Left lobe of liver (tissue), 2 donors: ENCODE measurements at regions not wholly inside any gene's neighbourhood (a gene's known extent, or its start where the extent isn't known, plus 50 kb on each side); places are given as distances from the start of the nearest gene placed in this dataset.
"Not testable (repeated sequence)": the region's sequence is repeated elsewhere in the genome, so short reads cannot be mapped to it uniquely, and the experiment has no call there.

ENCODE experiments used
- ATAC-seq: fragments of 200-7000 bp; cut with Tn5 transposase; one replicate; pipeline ENCODE4 v1.9.1; 2020; ENCODE audit warnings: mild to moderate bottlenecking, moderate library complexity
- DNase-seq: peaks from one replicate; pipeline ENCODE4 v3.0.0-alpha.2; 2020; ENCODE audit warnings: low spot score
- donor health status: DM: no; HTN: no; CAD: no; lungs with moderate emphysema.
- donor health status: DM: no; HTN: yes; CAD: no.

- ATAC-seq, result no peak
- DNase-seq, result no peak
These were observed 116.5 kb upstream of the OLIG3 start for GRCh38 chr6:137610702-137611101.

DNA sequence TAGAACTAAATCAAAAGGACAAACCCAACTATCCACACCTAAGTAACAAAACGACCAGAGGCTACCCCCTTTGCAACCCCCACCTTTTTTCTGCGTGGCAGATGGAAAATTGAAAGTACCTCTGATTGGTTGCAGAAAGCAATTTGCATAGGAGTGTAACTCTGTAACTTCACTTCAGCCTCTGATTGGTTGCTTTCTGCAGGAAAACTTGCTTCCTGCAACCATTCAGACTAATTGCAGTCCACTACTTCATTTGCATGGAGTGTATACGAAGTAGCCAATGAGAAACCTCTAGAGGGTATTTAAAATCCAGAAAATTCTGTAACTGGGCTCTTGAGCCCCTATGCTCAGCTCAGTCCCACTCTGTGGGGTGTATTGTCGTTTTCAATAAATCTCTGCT lies 129.1 kb upstream of the OLIG3 start:
- DNase-seq (no peak), ATAC-seq (no peak)

- no peak for ATAC-seq
- DNase-seq, result no peak
These were observed 131.0 kb upstream of the OLIG3 start for GRCh38 chr6:137625100-137625661.

- DNase-seq (no peak), ATAC-seq (no peak)
These were observed 131.6 kb upstream of the OLIG3 start for GRCh38 chr6:137625808-137626207.

DNA sequence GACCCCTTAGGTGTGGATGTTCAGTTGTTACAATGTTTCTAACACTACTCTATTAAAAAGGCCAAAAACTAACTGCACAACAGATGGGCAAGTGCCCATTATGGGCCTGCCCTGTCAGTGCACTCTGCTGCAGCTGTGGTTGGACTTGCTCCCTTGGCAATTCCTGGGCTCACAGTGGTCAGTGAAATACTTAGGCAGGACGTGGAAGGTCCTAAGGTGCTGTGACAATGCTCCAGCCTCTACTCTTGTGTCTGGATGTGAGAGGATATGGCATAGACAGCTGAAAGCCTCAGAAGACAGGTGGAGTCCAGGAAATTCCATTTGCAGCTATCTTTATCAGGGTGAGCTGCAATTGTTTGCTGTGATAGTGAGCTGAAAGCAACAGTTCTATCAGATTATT lies 136.5 kb upstream of the OLIG3 start:
- ATAC-seq, result no peak
- DNase-seq, result no peak

GRCh38 chr6:137631323-137631722 lies 137.1 kb upstream of the OLIG3 start:
- no peak for DNase-seq
- ATAC-seq, result no peak

DNA sequence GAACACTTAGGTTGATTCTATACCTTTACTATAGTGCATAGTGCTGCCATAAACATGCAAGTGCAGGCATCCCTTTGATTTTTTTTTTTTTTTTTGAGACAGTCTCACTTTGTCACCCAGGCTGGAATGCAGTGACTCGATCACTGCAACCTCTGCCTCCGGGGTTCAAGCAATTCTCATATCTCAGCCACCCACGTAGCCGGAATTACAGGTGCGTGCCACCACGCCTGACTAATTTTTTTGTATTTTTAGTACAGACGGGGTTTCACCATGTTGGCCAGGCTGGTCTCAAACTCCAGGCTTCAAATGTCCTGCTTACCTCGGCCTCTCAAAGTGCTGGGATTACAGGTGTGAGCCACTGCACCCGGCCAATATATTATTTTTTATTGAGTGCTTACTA lies 140.0 kb upstream of the OLIG3 start:
- ATAC-seq, DNase-seq: not testable (repeated sequence)

GRCh38 chr6:137637121-137637520 lies 142.9 kb upstream of the OLIG3 start:
- no peak for DNase-seq
- no peak for ATAC-seq

DNA sequence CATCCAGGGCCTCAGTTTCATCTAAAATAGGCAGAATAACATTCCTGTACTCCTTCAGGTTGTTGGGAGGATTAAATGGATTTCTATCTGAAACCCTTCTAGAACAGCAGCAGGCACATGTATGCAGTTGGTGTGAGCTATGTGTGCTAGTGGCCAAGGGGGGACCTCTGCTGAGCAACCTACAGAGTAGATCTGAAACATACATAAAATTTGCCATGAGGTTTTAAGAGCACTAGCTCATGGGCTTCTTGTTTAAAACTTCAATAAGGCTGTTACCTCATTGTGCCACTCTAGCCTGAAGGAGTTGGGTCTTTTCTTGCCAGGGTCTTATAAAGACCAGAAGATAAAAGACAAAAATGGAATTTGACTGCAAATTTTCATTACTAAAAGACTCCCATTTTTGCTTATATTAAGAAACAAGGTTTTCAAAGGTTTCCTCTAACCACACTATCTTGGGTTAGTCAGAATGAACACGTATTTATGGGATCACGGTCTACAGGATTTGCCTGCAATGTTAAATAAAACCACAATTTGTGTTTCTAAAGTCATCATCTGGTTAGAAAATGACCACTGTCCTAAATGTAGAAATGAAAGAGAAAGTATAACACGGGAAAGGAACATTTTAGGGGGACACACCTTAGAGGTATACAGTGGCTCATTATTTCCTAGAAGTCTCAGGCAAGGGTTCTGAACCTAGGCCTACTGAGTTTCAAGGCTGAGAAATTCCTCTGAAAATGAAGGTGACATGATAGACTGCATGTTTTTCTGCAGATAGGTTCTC lies 144.9 kb upstream of the OLIG3 start:
- ATAC-seq (no peak), DNase-seq (no peak)

GRCh38 chr6:137640086-137640485 lies 145.9 kb upstream of the OLIG3 start:
- ATAC-seq, result no peak

DNA sequence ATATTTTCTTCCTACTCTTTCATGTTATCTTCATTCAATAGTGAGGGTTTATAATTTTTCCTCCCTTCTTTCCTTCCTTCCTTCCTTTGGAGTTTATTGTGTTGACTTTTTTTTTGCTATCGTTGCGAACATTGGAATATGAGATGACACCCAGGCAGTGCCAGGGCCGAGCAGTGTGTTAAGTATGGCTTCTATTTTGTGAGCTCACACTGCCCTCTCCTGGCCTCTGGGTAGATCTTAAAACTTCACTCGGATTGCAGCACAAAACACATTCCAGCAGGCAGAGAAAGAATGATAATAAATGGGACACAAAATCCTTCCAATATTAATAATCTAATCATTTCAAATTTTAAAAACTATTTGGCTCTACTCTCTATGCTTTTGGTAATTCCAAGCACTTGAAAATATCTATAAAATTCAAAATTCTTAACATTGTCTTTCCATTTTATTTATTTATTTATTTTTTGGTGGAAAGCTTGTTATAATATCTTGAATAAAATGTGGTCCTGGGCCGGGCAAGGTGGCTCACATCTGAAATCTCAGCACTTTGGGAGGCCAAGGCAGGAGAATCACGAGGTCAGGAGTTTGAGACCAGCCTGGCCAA lies 147.4 kb upstream of the OLIG3 start:
- peak; percentile 66 for DNase-seq

More at GRCh38 chr6:137640086-137640485, 145.9 kb upstream of the OLIG3 start:
- no peak for DNase-seq

DNA sequence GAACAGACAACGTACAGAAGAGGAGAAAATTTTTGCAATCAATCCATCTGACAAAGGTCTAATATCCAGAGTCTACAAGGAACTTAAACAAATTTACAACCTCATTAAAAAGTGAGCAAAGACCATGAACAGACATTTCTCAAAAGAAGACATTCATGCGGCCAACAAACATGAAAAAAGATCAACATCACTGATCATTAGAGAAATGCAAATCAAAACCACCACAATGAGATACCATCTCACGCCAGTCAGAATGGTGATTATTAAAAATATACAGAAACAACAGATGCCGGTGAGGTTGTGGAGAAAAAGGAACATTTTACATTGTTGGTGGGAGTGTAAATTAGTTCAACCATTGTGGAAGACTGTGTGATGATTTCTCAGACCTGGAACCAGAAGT lies 149.0 kb upstream of the OLIG3 start:
- not testable (repeated sequence) for DNase-seq, ATAC-seq

More for the DNA sequence above, 147.4 kb upstream of the OLIG3 start:
- peak; percentile 99 for ATAC-seq

GRCh38 chr6:137643644-137644043 lies 149.4 kb upstream of the OLIG3 start:
- DNase-seq, ATAC-seq: not testable (repeated sequence)

DNA sequence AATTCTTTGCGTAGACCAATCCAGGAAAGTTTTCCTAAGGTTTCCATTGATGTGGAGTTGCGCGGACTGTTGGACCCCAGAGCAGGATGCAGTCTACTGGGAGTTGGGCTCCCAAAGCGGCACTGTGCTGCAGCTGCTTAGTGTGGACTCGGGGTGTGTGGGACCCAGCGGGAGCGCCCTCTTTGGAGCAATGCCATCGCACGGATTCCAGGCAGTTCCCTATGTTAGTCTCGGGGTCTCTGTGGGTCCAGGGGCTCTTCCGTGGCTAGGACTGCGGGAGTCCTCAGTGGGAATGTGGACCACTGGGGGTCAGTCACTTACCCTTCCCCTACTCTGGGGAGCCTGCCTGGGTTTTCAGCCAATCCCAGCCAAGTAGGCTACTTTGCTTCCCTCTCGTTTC lies 151.7 kb upstream of the OLIG3 start:
- no peak for DNase-seq
- no peak for ATAC-seq

DNA sequence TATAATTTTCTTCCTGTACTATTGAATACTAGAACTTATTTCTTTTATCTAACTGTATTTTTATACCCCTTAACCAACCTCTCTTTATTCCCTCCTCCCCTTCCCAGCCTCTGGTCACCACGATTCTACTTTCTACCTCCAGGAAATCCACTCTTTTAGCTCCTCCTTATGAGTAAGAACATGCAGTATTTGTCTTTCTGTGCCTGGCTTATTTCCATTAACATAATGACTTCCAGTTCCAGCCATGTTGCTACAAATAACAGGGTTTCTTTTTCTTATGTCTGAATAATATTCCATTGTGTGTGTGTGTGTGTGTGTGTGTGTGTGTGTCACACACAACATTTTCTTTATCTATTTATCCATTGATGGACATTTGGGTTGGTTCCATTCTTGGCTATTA lies 152.3 kb upstream of the OLIG3 start:
- ATAC-seq, result no peak
- DNase-seq, result no peak

GRCh38 chr6:137647762-137648447 lies 153.7 kb upstream of the OLIG3 start:
- ATAC-seq, result no peak
- DNase-seq, result no peak

DNA sequence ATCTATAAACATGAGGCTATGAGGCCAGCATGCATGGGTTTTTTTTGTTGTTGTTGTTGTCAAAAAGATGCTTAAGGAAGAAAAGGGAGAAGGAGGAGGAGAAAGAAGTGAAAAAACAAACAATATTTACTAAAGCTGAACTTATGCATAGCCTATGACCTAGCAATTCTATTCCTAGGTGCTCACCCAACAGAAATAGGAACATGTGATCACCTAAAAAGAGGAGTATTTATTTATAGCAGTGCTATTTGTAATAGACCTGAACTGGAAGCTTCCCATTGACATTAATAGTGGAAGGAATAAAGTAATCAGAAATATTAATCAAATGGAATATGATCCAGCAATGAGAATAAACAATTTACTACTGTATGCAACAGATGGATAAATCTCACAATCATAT lies 156.5 kb upstream of the OLIG3 start:
- DNase-seq, result no peak
- peak; percentile 41 for ATAC-seq

DNA sequence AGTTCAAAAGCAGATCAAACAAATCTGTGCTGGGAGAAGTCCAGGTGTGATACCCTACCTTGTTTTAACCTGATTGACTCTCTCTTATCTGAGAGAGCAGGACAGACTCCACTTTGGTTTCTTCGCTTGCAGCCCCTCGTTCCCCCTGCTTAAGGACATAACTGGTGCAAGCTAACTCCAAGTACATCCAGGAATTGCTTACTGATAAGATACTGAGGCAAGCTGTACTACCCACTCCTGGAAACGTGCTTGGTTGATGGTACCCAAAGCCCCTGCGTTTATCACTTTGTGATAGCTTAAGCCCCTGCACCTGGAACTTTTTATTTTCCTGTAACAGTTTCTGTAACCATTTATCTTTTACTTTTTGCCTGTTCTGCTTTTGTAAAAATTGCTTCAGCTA lies 157.0 kb upstream of the OLIG3 start:
- ATAC-seq (peak; percentile 56), DNase-seq (no peak)

DNA sequence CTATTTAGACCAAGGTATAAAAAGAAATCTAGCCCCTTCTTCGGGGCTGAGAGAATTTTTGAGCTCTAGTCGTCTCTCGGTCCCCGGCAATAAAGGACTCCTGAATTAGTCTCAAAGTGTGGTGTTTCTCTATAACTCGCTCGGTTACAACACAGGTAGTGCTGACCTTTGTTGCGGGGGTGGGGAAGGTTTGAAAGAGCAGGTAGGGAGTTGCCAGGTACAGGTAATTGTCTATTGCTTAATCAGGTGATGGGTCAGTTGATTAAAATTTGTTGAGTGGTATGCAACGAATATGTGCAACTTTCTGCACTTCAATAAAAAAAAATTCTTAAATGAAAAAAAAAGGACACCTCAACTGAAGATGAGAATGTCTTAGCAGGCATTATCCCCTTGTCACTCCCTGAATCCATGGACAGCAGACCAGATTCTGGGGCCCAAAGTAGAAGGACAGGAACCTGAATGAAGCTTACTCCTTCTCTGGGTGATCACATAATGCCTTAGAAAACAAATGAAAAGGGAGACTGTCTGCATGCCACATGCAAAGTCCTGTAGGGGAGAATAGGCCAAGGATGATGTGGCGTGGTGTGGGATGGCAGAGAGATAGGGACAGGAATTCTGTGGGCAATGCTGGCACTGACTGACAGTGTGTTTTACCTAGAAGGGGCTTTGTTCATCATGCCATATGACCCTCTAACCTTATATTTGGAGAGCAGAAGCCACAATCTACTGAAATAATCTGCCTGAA lies 157.6 kb upstream of the OLIG3 start:
- DNase-seq (peak; percentile 66), ATAC-seq (peak; percentile 78)

GRCh38 chr6:137652961-137653705 lies 158.9 kb upstream of the OLIG3 start:
- ATAC-seq, result no peak
- no peak for DNase-seq
